Choroid plexus epithelial cell (primary cell): ENCODE measurements at regions not wholly inside any gene's neighbourhood (a gene's known extent, or its start where the extent isn't known, plus 50 kb on each side); places are given as distances from the start of the nearest gene placed in this dataset.

Source experiments
- DNase-seq: peaks from one replicate; pipeline ENCODE4 v3.0.0-alpha.2; 2010; ENCODE audit warnings: low read depth
- H3K4me3 ChIP-seq: 2 replicates; pipeline ENCODE4 v1.5.1; 2011; ENCODE audit warnings: low read depth, mild to moderate bottlenecking, control low read depth, low read length, moderate library complexity
- CTCF ChIP-seq: conservative IDR thresholded peaks from 2 replicates; pipeline ENCODE4 v1.5.1; 2011; ENCODE audit warnings: low read depth, mild to moderate bottlenecking, control low read depth, inconsistent platforms, low read length, moderate library complexity

GRCh38 chr21:15151385-15152103, 86.7 kb upstream of the NRIP1 start:
- no peak for DNase-seq
- H3K4me3 ChIP-seq, result no peak overlapping the region
- TF ChIP-seq CTCF, result no peak

DNA sequence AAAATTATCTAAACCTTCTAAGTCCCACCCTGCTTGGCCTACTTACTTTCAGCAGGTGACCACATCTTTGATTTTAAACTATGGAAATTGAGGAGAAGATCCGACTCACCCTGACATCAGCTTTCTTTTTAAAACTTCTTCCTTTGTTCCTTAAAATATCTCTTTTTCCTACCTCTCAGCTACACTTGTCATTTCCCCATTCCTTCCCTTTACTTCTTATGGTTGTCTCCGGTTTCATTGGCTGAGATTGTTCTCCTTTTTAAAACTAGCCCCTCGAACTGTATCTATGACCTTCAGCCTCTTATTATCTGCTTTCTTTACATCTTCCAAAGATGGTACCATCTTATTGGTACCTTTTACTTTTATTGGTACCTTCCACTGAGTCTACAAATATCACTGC, 87.8 kb upstream of the NRIP1 start:
- H3K4me3 ChIP-seq, result no peak overlapping the region
- no peak for DNase-seq
- no peak for TF ChIP-seq CTCF

- peak; percentile 63 for DNase-seq
- TF ChIP-seq CTCF, result no peak
- H3K4me3 ChIP-seq, result no peak overlapping the region
Measured at GRCh38 chr21:15159382-15160020, 94.7 kb upstream of the NRIP1 start.

DNA sequence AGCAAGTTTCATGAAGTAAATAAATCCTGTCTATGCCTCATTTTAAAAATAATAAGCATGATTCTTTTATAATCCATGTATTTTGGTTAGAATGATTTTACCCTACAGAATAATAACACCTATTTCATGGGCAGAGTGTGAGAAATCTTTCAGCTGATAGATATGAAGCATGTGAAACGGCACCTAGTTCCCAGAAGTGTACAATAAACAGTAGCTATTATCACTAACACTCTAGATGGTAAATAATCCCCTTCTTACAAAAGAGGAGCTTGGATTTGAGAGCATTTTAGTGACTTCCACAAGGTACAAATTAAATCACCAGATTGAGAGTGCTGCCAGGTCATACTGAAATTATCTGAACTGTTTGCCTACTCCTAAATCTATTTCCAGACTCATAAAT, 95.3 kb upstream of the NRIP1 start:
- no peak for DNase-seq
- no peak for TF ChIP-seq CTCF
- no peak overlapping the region for H3K4me3 ChIP-seq

DNA sequence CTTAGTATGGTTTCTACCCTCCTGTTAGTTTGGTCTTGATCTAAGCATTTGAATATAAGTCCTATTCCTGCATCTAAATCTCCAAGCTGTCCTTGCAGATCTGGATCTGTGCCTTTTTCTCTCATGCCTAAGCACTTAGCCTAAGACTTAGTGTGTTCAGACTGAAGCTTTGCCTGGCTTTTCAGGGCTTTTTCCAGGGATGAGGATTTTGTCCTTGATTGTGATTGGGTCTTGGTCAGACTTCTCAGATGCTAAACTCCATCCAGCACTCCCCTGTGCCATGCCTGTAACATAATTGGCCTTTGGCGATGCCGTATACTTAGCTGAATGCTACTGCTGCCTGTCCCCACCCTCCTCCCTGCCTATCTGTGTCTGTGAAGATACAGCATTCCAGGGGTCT, 98.1 kb upstream of the NRIP1 start:
- no peak for DNase-seq
- H3K4me3 ChIP-seq, result no peak overlapping the region
- TF ChIP-seq CTCF, result no peak

DNA sequence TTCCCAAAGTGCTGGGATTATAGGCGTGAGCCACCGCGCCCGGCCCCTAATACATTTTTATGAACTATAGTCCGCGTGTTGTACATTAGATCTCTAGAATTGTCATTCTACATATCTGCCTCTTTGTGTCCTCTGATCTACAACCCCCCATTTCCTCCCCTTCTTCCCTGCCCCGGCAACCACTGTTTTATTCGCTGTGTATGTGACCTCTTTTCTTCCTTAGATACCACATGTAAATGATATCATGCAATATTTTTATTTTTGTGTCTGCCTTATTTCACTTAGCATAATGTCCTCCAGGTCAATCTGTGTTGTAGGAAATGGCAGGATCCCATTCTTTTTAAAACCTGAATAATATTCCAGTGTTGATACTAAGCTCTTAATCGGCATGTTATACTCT, 99.5 kb upstream of the NRIP1 start:
- no peak for DNase-seq
- TF ChIP-seq CTCF, result no peak
- H3K4me3 ChIP-seq, result no peak overlapping the region
